Spleen (tissue), 7 donors: ENCODE measurements at regions not wholly inside any gene's neighbourhood (a gene's known extent, or its start where the extent isn't known, plus 50 kb on each side); places are given as distances from the start of the nearest gene placed in this dataset.

Source experiments
- CTCF ChIP-seq, 11 experiments: fragments of 200-600 bp in 7 of 11; fragments of 450-650 bp in 4 of 11; sonication (generic) in 4 of 11; IDR thresholded peaks in 8 of 11; conservative IDR thresholded peaks in 3 of 11; 1 replicate in 7 of 11; 2 replicates in 4 of 11; pipeline versions ENCODE4 v1.4.0 to v1.8.0; 2016 to 2021; ENCODE audit warnings: antibody characterized with exemption in 11 of 11, inconsistent platforms in 4 of 11, mild to moderate bottlenecking in 1 of 11
- POLR2AphosphoS5 ChIP-seq, 3 donors: sonication (generic); formaldehyde crosslinking; IDR thresholded peaks; one replicate each; pipeline ENCODE4 v1.5.1; 2017; ENCODE audit warnings: antibody characterized with exemption in 3 of 3
- donor health status: DM: no; HTN: no; CAD: no; lungs with moderate emphysema.
- donor health status: DM: no; HTN: no; CAD: no.
- donor health status: DM: no; HTN: no; CAD: no.

DNA sequence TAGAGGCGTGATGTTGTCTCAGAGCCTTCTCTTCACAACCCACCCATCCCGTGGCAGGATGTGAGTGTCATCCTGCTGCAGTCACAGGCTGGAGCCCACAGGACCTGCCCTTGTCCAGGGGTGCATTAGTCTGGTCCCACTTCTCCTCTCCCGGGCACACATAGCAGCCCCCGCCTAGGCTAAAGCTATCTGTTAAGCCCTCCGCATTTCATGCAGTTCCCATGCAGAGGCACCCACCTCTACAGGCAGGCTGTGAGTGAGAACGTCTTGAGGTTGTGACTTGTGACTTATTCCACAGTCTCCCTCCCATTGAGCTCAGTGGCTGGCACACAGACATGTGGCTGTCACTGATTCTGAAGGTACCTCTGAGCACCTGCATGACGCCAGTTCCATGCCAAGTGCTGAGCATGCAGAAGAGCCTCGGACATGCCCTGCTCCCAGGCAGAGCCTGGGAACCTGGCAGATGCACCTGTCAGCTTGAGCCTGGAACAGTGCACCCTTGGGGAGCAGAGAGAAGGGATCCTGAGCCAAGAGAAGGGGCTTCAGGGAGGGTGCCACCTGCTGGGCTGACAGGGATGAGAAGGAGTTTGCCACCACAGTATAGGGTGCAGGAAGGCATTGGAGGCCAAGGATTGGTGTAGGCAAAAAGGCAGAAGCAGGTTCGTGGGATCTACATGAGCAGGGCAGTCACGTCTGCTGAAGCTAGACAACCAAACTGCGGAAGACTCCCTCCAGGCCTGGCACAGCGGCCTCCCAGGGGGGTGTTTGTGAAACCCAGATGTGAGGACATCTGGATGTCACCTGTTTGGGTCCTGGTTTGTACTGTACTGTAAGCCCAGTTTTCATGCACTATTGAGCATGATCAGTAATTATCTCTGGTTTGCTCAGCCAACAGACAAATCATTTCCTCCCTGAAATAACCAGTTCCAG lies 213.6 kb downstream of the GLI2 start:
- TF ChIP-seq CTCF (IDR thresholded peaks at IDR 0.05 in 8 of 11, conservative IDR thresholded peaks at IDR 0.05 in 3 of 11) (no peak), POLR2AphosphoS5 (IDR thresholded peaks at IDR 0.05) (no peak)
